ENCODE measurements at regions not wholly inside any gene's neighbourhood (a gene's known extent, or its start where the extent isn't known, plus 50 kb on each side); places are given as distances from the start of the nearest gene placed in this dataset.

DNA sequence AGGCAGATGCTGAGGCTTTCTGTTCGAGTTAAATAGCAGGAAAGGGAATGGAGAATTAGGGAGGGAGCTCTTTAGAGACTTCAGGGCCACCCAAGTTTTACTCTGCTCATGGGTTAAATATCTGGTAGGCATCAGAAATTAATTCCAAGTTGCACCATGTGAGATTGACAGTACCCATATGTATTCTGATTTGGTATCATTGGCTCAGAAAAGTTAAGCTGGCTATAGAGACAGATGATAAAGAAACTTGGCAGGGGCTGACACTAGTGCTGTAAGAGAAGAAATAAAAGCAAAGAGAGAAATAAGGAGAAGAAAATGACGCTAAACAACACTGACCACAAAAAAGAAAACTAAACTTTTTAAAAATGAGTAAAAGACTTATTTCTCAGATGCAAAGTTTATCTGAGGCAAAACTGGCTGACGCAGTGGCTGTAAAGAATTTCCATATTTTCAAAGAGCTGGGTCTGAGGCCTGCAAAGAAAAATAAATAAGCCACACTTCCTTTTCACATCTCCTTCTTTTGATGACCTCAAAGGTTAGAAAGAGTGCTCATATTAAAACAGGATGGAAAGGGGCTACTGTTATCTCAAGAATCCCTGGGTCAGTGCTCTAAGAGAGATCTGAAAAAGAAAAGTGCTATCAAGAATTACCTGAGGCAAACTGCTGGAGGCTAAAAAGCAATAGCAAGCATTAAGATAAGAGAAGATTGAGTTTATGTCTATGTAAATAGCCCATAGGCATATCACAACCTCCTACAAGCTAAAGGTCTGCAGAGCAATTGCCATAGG, 399.0 kb upstream of the MEF2C start:
- TF ChIP-seq, protein P1, sequence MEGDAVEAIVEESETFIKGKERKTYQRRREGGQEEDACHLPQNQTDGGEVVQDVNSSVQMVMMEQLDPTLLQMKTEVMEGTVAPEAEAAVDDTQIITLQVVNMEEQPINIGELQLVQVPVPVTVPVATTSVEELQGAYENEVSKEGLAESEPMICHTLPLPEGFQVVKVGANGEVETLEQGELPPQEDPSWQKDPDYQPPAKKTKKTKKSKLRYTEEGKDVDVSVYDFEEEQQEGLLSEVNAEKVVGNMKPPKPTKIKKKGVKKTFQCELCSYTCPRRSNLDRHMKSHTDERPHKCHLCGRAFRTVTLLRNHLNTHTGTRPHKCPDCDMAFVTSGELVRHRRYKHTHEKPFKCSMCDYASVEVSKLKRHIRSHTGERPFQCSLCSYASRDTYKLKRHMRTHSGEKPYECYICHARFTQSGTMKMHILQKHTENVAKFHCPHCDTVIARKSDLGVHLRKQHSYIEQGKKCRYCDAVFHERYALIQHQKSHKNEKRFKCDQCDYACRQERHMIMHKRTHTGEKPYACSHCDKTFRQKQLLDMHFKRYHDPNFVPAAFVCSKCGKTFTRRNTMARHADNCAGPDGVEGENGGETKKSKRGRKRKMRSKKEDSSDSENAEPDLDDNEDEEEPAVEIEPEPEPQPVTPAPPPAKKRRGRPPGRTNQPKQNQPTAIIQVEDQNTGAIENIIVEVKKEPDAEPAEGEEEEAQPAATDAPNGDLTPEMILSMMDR (IDR thresholded peaks at IDR 0.05), result no peak
- TF ChIP-seq POLR2A (IDR thresholded peaks at IDR 0.05) (no peak), POLR2AphosphoS5 (IDR thresholded peaks at IDR 0.05) (no peak)
